GM12873 (cell line): ENCODE measurements at regions not wholly inside any gene's neighbourhood (a gene's known extent, or its start where the extent isn't known, plus 50 kb on each side); places are given as distances from the start of the nearest gene placed in this dataset.

Experiments
- TF ChIP-seq, protein P1 (sequence below): IDR thresholded peaks from 2 replicates; pipeline ENCODE4 v1.5.1; 2012; ENCODE audit warnings: low read depth, mild to moderate bottlenecking, moderate library complexity, low read length, control low read depth; ENCODE audit not compliant: insufficient read depth; ENCODE audit errors: missing control alignments

DNA sequence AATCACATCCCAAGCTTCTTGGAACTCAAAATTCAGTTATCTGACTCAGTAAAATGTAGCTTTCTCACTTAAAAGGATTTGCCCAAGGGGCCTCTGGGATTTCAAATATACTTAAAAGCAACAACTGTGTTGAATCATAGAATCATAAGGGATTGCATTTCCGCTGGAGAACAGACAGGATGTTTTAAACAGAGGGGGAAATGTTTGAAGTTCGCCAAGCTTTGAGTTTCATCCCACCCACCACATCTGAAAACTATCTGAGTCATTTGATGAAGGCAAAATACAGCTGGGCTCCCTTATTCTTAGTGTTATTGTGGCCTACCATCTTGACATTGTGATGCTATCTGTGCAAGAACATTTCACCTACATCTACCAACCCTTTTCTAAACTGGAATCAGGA lies 73.5 kb downstream of the PPP1R2C start:
- TF ChIP-seq, protein P1, sequence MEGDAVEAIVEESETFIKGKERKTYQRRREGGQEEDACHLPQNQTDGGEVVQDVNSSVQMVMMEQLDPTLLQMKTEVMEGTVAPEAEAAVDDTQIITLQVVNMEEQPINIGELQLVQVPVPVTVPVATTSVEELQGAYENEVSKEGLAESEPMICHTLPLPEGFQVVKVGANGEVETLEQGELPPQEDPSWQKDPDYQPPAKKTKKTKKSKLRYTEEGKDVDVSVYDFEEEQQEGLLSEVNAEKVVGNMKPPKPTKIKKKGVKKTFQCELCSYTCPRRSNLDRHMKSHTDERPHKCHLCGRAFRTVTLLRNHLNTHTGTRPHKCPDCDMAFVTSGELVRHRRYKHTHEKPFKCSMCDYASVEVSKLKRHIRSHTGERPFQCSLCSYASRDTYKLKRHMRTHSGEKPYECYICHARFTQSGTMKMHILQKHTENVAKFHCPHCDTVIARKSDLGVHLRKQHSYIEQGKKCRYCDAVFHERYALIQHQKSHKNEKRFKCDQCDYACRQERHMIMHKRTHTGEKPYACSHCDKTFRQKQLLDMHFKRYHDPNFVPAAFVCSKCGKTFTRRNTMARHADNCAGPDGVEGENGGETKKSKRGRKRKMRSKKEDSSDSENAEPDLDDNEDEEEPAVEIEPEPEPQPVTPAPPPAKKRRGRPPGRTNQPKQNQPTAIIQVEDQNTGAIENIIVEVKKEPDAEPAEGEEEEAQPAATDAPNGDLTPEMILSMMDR: no peak

DNA sequence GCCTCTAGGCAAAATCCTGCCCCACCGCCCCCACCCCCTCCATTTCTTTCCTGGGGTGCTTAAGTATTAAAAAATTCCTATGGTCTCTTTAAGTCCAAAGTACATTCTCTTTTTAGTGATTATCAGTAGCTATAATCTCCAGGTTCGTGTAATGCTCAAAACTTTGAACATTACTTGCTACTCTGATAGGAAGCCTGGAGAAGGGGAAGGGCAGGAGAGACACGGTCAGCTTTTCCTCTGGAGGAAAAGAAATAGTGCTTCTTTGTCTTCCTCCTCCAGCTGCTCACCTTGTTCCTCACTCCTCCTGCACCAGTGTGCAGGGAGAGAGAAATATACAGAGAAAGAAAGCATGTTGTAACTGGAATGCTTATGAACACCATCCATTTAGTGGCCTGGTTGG lies 80.4 kb downstream of the PPP1R2C start:
- TF ChIP-seq, protein P1: no peak

DNA sequence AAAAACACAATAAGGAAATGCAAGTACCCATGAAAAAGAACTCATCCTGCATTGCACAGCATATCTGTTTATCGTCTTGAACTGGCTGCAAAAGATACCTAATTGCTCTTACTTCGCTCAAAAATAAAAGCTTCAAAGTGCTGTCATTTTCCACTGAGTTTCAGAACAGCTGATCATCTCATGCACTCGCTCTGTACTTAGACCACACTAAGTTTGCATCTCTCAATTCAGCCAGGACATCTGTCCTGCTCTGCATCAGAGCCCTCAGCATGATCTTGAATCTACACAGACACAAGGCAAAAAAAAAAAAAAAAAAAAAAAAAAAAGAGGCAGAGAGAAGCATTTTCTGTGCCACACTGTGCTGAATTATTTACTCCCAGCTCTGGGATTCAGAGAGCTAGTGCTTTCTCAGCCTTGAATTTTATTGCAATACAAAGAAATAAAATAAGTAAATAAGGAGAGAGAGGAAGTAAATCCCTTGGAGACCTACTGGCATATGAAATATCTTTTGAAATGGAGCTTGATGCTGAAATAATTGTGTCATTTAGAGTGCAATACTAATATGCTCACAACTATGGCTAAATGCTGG lies 81.3 kb downstream of the PPP1R2C start:
- TF ChIP-seq, protein P1: no peak

DNA sequence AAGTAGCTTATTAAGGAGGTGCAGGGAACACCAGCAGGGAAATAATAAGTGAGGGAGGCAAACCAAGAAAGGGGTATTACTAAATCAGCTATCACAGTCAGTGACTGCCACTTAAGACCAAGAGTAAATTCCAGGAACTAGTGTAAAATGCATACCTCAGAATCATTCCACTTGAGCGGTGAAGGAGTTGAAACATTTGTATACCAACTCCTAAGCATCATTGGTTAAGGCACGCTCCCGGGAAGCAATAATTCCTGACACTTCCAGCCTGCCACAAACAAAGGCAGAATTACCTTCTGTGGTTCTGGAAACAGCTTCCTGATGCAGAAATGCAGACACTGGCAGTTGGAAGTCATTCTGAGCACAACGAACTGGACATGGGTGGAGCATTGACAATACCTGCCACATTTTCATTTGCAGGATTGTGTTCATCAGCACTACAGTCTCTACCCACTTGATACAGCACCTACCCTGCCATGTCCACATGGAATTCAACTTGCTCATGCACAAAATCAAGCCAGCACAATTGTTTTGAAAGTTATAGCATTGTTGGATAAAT lies 82.1 kb downstream of the PPP1R2C start:
- TF ChIP-seq, protein P1: no peak

DNA sequence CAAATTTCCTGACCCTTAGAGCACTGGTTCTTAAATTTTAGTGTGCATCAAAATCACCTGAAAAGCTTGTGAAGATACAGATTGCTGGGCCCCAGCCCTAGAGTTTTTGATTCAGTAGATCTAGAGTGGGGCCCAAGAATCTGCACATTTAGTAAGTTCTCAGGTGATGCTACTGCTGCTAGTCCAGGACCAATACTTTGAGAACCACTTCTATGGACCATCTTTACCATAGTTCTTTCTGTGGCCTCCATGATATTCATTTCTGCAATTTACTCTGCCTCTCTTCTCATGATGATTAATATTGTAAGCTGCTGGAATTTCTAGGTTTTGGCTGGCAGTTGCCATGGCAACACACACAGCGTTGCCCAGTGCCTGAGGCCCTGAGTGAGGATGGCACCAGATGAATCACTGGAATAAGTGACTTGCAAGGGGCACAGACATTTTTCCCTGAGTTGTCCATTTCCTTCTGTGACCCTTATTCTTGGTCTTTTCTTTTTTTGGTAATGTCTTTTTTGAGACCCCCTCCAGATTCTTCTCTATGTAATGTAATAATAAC lies 83.6 kb downstream of the PPP1R2C start:
- TF ChIP-seq, protein P1: no peak

DNA sequence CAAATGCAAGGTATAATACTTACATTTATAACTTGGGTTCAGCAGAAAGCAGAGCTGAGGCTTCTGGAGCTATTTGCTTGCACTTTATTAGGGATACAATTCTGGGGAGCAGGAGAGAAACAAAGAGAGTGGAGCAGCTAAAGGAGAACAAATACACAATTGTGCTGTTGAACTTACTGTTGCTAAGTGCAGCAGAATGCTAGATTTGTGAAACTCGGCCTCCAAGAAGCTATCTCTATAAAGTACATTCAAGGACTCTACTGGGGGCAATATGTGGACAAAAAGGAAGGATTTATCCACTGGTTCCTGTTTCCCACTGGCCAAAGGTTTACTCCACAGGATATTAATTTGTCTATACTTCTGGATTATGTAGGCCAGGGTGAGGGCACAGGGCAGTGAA lies 86.8 kb downstream of the PPP1R2C start:
- TF ChIP-seq, protein P1: no peak

DNA sequence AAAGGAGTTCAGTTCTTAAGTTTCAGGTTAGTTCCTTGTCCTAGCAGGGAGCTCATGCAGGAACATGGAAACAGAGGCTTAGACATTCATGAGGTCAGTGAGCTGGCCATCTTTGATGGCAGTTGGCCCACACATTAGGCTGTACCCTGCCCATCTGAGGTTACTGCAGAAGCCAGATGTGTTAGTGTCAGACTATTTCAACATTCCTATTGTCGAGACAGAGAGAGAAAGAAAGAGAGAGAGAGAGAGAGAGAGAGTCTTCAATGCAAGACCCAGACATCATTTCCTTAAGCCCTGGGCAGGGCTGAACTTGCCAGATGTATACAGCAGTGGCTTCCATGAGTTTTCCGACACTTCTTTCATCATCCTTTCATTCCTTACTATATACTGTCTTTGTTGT lies 91.3 kb downstream of the PPP1R2C start:
- TF ChIP-seq, protein P1: no peak
